HS-27A (cell line): ENCODE measurements at regions not wholly inside any gene's neighbourhood (a gene's known extent, or its start where the extent isn't known, plus 50 kb on each side); places are given as distances from the start of the nearest gene placed in this dataset.
A peak's percentile ranks its signal among the peaks of the same experiment; 100 is the strongest.
"Not testable (repeated sequence)": the region's sequence is repeated elsewhere in the genome, so short reads cannot be mapped to it uniquely, and the experiment has no call there.

Experiments used
- DNase-seq: peaks from one replicate; pipeline ENCODE4 v3.0.0-alpha.2; 2012; ENCODE audit warnings: low read depth, missing footprints

GRCh38 chr13:90800082-90800746, 547.3 kb upstream of the MIR17HG start:
- DNase-seq, result no peak

- DNase-seq, result no peak
Measured at GRCh38 chr13:90801621-90802020, 545.9 kb upstream of the MIR17HG start.

GRCh38 chr13:90803210-90803609, 544.3 kb upstream of the MIR17HG start:
- DNase-seq, result no peak

- DNase-seq, result no peak
Measured at GRCh38 chr13:90806016-90806615, 541.4 kb upstream of the MIR17HG start.

- DNase-seq, result no peak
Measured at GRCh38 chr13:90806892-90807291, 540.6 kb upstream of the MIR17HG start.

- no peak for DNase-seq
Measured at GRCh38 chr13:90808838-90809237, 538.6 kb upstream of the MIR17HG start.

- DNase-seq, result peak; percentile 4
Measured at GRCh38 chr13:90824032-90824431, 523.5 kb upstream of the MIR17HG start.

GRCh38 chr13:90826688-90827087, 520.8 kb upstream of the MIR17HG start:
- DNase-seq, result no peak

GRCh38 chr13:90830782-90831181, 516.7 kb upstream of the MIR17HG start:
- no peak for DNase-seq

- DNase-seq, result no peak
Measured at GRCh38 chr13:90833951-90834350, 513.5 kb upstream of the MIR17HG start.

- DNase-seq, result no peak
Measured at GRCh38 chr13:90834700-90835099, 512.8 kb upstream of the MIR17HG start.

GRCh38 chr13:90835826-90836225, 511.7 kb upstream of the MIR17HG start:
- DNase-seq, result no peak

- DNase-seq, result no peak
Measured at GRCh38 chr13:90838317-90838960, 509.0 kb upstream of the MIR17HG start.

GRCh38 chr13:90839061-90839460, 508.4 kb upstream of the MIR17HG start:
- no peak for DNase-seq

- no peak for DNase-seq
Measured at GRCh38 chr13:90846936-90847335, 500.6 kb upstream of the MIR17HG start.

GRCh38 chr13:90853666-90854065, 493.8 kb upstream of the MIR17HG start:
- DNase-seq, result not testable (repeated sequence)

GRCh38 chr13:90857921-90858320, 489.6 kb upstream of the MIR17HG start:
- no peak for DNase-seq

- DNase-seq, result no peak
Measured at GRCh38 chr13:90866006-90866405, 481.5 kb upstream of the MIR17HG start.

GRCh38 chr13:90867336-90867683, 480.2 kb upstream of the MIR17HG start:
- peak; percentile 30 for DNase-seq

GRCh38 chr13:90868321-90868920, 479.1 kb upstream of the MIR17HG start:
- DNase-seq, result no peak

- DNase-seq, result no peak
Measured at GRCh38 chr13:90869580-90869979, 477.9 kb upstream of the MIR17HG start.

- no peak for DNase-seq
Measured at GRCh38 chr13:90872491-90873025, 474.9 kb upstream of the MIR17HG start.

- DNase-seq, result no peak
Measured at GRCh38 chr13:90880790-90881189, 466.7 kb upstream of the MIR17HG start.
